NCI-H774 (cell line): ENCODE measurements at regions not wholly inside any gene's neighbourhood (a gene's known extent, or its start where the extent isn't known, plus 50 kb on each side); places are given as distances from the start of the nearest gene placed in this dataset.
"Not testable (repeated sequence)": the region's sequence is repeated elsewhere in the genome, so short reads cannot be mapped to it uniquely, and the experiment has no call there.

ENCODE experiments used
- DNase-seq: peaks from one replicate; lab custom pipeline; 2025; lab: John Stamatoyannopoulos, UW

DNA sequence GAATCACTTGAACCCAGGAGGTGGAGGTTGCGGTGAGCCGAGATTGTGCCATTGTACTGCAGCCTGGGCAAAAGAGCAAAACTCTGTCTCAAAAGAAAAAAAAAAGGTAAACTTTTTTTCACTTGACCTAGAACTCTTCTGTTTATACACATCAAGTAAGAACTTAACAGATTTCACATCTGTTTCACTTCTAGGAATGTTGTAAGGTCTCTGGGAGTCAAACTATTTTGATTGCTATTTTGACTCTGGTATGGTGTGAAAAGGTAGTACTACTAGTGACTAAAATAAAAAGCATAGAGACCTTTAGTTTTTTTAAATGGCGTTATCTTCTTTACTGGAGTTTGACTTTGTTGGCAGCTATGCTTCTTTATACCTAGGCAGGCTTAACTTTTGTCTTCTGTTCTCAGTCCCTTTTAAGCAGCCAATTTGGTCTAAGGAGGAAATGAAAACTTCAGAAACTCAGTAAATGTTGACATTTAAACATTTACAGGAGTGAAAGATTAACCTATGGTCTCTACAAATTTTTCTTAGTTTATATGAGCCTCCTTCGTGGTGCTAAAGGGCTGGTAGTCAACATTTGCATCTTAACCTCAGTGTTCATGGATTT, 84.7 kb downstream of the METTL2B start:
- DNase-seq, result not testable (repeated sequence)

DNA sequence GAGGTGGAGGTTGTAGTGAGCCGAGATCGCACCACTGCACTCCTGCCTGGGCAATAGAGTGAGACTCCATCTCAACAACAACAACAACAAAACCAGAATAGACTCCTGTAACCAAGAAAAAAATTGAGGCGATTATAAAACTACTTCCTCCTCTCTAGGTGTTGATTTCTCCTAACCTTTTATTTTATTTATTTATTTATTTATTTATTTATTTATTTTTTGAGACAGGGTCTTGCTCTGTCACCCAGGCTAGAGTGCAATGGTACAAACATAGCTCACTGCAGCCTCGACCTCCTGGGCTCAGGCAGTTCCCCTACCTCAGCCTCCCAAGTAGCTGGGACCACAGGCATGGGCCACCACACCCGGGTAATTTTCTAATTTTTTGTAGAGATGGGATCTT, 86.2 kb downstream of the METTL2B start:
- not testable (repeated sequence) for DNase-seq

DNA sequence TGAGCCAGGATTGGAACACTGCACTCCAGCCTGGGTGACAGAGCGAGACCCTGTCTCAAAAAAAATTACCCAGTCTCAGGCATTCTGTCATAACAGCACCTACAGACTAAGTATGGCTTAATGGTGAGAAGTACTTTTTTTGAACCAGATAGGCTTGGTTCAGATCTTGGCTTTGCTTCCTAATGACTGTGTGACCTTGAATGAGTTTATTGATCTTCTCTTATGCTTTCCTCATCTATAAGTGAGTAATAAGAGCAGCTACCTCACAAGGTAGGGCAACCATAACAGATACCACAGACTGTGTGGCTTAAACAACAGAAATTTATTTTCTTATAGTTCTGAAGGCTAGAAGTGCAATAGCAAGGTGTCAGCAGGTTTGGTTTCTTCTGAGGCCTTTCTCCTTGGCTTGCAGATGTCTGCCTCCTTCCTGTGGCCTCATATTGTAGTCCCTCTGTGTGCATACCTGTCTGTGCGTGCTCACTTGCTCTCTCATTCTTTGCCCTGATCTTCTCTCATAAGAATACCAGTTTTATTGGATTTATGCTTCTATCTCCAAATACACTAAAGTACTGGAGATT, 87.7 kb downstream of the METTL2B start:
- not testable (repeated sequence) for DNase-seq

DNA sequence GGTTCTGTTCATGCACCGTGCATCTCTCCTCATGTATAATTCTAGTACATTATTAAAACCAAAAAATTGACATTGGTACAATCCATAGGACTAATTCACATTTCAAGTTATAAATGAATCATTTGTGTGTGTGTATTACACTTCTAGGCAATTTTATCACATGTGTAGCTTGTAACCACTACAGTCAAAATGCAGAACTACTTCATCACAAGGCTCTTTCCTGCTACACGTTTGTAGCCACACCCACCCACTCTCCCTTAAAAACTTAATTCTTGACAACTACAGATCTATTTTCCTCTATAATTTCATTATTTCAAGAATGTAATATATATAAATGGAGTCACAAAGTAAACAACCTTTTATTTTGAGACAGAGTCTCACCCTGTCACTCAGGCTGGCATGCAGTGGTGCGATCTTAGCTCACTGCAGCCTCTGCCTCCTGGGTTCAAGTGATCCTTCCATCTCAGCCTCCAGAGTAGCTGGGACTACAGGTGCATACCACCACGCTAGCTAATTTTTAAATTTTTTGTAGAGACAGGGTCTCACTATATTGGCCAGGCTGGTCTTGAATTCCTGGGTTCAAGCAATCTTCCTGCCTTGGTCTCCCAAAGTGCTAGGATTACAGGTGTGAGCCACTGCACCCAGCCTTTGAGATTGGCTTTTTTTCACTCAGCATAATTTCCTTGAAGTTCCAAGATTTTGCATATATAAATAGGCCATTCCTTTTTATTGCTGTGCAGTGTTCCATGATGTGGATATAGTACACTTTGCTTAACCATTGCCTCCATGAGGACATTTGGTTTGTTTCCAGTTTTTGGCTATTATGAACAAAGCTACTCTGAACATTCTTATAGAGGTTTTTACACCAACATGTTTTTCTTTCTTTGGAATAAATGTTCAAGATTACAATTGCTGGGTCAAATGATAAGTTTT, 88.7 kb downstream of the METTL2B start:
- DNase-seq, result not testable (repeated sequence)

DNA sequence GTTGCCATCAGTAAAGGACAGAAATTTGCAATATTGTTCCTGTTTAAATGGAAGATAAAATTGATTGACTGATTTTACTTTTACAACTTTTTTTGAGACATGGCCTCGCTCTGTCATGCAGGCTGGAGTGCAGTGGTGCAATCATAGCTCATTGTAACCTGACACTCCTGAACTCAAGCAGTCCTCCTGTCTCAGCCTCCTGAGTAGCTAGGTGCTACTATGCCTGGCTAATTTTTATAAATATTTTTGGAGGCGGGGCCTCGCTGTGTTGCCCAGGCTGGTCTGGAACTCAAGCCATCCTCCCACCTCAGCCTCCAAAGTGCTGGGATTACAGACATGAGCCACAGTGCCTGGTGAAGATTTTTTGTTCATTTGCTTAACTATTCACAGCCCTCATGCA, 96.8 kb upstream of the GARIN1A start:
- DNase-seq, result not testable (repeated sequence)

DNA sequence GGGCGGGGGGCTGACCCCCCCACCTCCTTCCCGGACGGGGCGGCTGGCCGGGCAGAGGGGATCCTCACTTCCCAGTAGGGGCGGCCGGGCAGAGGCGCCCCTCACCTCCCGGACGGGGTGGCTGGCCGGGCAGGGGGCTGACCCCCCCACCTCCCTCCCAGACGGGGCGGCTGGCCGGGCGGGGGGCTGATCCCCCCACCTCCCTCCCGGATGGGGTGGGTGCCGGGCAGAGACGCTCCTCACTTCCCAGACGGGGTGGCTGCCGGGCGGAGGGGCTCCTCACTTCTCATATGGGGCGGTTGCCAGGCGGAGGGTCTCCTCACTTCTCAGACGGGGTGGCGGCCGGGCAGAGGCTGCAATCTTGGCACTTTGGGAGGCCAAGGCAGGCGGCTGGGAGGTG, 95.1 kb upstream of the GARIN1A start:
- not testable (repeated sequence) for DNase-seq

DNA sequence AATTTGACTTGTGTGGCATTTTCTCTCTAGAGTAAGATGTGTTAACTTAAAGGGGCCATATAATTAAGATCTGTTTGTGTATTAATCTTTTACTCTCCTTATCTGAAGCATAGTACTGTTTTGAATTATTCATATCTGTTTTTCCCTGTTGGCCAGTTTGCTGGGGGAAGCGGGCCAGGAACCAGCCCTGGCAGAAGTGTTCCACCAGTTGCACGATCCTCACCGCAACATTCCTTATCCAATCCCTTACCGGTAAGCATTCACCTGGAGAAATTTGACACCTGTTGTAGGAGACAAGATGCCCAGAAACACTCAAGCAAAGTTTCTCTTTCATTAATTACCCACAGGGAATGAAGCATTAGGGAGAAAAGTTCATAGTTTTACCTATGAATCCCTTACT, 92.2 kb upstream of the GARIN1A start:
- DNase-seq, result not testable (repeated sequence)

DNA sequence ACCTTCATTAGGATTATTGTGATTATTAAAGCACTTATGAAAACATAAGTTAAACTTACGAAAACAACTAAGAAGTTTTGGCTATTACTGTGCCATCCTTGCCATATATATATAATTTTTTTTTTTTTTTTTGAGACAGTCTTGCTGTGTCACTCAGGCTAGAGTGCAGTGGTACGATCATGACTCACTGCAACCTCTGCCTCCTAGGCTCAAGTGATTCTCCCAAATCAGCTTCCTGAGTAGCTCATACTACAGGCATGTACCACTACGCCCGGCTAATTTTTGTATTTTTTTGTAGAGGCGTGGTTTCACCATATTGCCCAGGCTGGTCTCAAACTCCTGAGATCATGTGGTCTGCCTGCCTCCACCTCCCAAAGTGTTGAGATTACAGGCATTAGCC, 91.0 kb upstream of the GARIN1A start:
- DNase-seq, result not testable (repeated sequence)

DNA sequence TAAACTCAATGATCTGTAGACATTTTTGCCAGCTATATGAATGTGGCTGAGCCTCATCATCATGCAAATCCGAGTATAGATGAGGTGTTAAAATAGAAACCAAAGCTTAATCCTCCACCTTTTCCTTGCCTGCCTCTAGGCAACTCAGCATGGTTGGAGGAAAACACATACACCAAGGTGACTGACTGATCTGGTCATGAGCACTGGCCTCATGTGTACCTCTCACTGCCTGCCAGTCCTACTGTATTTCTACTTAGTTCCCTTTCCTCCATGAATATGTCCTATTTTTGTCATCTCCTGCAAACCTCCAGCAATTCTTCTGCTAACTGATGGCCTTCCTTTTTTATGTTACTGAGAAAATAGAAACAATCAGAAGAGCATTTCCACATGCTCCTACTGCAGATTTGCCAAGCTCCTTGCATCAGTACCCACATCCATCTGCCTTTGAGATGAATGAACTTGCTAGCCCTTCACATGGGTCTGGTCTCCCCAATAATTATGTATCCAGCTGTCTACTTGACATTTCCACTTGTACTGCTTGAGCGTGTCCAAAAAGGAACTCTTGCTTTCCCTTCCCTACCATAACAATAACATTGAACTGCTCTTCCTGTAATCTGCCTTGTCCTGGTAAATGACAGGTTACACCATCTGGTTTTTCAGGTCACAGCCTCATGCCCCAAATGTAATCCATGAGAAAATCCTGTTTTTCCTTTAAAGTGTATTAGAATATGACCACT, 90.1 kb upstream of the GARIN1A start:
- DNase-seq, result not testable (repeated sequence)

DNA sequence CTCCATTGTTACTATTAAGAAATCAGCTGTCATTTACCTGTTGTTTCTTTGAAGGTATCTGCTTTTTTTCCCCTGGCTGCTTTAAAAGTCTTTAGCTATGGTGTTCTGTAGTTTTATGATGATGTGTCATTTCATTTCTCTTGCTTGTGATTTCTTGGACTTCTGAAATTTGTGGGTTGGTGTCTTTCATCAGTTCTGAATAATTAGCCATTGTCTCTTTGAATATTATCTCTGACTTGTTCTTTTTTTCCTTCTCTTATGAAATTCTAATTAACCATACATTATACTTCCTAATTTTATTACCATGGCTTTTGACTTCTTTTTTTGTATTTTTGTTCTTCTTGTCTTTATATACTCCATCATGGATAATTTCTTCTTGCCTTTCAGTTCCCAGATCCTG, 85.4 kb upstream of the GARIN1A start:
- not testable (repeated sequence) for DNase-seq

DNA sequence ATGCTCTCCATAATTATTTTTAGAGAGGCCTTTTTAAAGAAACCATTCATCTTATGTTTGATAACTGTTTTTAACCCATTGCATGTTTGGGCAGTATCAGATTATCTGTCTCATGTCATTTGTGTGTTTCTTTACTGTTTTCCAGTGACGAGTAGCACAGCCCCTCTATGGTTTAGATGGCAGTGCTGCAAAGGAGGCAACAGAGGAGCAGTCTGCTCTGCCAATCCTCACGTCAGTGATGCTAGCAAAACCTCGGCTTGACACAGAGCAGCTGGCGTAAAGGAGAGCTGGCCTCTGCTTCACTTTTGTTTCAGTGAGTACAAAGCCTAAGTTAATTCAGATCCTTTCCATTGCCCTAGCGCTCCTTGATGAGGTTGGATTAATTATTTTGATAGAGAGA, 80.4 kb upstream of the GARIN1A start:
- DNase-seq, result no peak

DNA sequence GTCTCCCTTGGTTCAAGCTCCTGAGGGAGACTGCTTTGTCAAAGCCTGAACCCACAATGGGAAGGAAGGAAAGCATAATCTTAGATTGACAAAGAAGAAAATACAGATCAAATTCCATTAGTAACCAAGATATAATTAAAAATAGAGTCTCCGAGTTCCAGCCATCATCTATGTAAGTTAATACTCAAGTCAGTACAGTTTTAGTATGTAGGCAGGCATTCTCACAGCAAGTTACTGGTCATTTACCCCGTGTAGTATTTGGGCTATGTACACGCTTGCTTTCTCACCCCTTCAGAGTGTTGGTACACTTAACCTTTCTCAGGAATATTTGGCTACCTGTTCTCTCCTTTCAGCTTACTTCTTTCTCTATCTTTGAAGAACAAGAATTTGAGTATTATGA, 79.9 kb upstream of the GARIN1A start:
- not testable (repeated sequence) for DNase-seq

DNA sequence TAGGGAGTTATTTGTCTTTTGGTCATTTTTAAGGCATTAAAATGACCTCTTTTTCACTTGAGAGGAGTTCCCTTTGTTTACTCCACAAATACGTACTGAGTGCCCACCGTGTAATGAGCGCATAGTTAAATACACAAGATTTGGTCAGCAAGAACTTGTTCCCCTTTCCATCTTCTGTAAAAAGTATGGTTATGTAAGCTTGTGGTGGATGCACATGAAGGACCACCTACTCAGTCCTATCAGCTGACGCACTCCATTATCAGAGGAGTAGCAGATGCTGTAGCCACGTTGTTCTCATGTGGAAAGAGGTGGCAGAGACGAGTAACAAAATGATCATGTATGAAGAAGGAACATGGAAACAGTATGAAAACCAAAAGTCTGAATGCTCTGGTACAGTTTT, 78.0 kb upstream of the GARIN1A start:
- DNase-seq, result not testable (repeated sequence)

DNA sequence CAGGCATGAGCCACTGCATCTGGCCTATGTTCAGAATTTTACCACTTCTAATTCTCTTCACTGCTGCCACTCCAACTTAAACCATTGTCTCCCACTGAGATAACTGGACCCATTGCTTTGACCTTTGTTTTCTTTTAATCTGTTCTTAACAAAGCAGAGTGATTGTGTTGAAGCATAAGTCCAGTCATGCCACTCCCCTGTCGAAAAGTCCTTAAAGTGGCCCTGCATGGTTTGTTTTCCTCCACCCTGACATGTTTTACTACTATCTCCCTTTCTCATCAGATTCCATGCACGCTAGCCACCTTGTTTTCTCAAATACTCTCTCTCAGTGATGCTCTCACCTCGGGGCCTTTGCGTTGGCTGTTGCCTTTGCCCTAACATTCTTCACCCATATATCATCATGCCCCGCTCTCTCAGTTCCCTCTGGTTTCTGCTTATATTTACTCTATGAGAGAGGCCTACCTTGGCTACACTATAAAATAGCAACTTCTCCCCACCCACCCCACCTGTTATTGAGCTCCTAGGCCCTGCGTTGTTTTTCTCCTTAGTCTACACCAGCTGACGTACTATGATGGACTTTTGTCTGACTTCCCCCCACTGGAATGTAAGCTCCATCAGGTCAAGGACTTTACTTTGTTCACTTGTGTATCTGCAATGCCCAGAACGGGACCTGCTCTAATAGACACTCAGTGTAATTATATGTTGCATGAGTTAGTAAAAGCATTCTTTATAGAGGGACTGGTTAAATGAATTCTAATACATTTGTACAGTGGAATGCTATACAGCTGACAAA, 75.6 kb upstream of the GARIN1A start:
- not testable (repeated sequence) for DNase-seq

DNA sequence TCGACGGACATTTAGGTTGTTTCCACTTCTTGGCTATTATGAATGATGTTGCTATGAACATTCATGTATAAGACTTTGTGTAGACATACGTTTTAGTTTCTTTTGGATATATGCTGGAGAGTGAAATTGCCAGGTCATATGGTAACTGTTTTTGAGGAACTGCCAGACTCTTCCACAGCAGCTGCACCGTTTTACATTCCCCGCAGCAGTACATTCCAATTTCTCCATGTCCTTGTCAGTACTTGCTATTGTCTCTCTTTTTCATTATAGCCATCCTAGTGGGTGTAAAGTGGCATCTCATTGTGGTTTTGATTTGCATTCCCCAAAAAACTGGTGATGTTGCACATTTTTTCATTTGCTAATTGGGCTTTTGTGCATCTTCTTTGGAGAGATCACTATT, 73.1 kb upstream of the GARIN1A start:
- DNase-seq, result not testable (repeated sequence)

DNA sequence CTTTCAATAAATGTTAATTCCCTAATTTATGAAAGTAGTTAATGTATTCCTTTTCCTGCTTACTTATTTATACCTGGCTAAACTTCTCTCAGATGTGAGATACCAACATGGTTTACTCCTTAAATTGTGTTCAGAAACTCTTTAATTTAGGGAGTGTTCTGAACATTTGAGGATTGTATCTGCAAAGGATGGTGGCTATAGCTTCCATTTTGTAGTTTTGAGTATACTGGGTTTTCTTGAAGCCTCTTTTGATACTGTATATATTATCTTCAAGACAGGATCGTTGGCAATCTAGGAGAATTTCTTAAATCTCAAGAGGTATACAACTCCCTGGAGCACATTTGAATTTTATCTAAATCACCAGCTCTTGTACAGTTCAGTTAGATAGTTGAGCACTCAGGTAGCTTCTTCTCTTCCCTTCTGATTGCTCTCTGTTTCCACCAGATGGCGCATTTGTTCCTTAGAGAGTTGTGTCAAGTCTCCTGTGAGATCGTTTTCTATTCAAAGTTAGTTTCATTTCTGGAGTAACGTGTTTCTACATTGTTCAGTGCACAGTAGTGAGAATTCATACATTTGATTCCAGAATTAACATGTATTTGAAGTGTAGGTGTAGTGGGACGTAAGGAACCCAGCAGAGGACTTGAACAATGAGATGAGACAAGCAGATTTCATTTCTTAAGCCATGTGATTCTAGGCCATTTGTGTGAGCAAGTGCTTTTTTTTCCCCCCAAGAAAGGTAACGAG, 63.2 kb upstream of the GARIN1A start:
- peak; percentile 24 for DNase-seq

DNA sequence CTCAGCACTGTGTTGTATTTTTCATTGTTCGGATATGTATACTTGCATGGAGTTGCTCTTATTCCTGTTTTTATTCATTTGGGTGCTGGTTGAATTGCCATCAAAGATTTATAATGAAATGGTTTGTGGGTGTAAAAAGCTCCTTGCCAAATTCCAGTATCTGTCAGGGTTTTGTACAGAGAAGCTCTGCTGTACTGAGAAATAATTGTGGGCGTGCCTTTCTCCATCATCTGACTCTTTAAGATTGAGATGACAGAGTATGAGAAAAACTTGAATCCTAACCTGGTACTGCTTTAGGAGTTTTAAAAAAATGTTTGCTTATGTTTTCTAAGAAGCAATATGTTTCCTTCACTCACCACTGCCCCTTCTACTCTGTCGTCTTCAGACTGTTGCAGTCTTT, 58.7 kb upstream of the GARIN1A start:
- not testable (repeated sequence) for DNase-seq

DNA sequence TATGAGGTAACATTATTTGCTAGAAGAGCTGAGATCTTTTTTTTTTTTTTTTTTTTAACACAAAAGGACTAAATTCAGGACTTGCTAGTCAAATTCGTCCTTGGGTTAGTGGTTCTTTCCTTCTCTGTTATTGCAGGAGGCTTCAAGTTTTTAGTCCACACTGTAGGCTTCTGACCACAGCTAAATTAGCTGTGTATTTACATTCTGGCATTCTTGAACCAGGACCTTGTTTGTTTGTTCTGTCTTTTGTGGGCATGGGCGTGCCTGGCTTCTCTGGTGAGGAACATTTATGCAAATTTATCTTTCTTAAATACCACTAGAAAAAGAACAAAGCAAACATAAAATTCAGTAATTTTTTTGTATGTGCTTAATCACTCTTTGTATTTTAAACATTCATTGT, 57.3 kb upstream of the GARIN1A start:
- DNase-seq, result not testable (repeated sequence)

DNA sequence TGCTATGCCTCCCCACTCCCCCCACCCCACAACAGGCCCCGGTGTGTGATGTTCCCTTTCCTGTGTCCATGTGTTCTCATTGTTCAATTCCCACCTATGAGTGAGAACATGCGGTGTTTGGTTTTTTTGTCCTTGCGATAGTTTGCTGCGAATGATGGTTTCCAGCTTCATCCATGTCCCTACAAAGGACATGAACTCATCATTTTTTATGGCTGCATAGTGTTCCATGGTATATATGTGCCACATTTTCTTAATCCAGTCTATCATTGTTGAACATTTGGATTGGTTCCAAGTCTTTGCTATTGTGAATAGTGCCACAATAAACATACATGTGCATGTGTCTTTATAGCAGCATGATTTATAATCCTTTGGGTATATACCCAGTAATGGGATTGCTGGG, 55.3 kb upstream of the GARIN1A start:
- not testable (repeated sequence) for DNase-seq
